ENCODE measurements at regions not wholly inside any gene's neighbourhood (a gene's known extent, or its start where the extent isn't known, plus 50 kb on each side); places are given as distances from the start of the nearest gene placed in this dataset.

DNA sequence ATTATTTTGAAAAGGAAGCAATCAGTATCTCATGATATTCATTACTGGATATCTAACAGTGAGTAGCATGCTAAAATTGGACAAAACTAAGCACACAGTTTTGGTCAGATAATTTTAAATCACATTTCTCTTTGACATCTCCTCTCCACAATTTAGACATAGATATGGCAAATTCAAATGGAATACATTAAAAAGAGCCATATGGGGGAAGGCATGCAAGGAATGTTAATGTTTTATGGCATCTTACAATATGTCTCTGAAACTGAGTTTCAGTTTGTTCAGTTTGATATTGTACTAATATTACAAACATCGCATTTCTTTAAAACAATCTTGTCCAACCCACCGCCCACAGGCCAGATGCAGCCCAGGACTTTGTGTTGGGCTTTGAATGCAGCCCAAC lies 151.0 kb downstream of the HTR1A start:
- no peak for FAIRE-seq
- WGBS (ENCODE audit: insufficient coverage, insufficient replicate concordance, low lambda C conversion rate, missing lambda C conversion rate) = 61% methylated on average over 2 of the region's 2 CpGs
- TF ChIP-seq TAF1 (IDR thresholded peaks at IDR 0.05; ENCODE audit: borderline replicate concordance, low read depth, low read length) (no peak), DPF2 (IDR thresholded peaks at IDR 0.05) (no peak), E2F4 (IDR thresholded peaks at IDR 0.05; ENCODE audit: low read depth, low read length) (no peak), MEF2A (IDR thresholded peaks at IDR 0.05; ENCODE audit: insufficient read depth, low read depth, low read length) (no peak), HSF1 (IDR thresholded peaks at IDR 0.05; ENCODE audit: low read depth, low read length) (no peak), SIX5 (IDR thresholded peaks at IDR 0.05; ENCODE audit: low read depth, low read length, severe bottlenecking) (no peak), SMC3 (IDR thresholded peaks at IDR 0.05; ENCODE audit: borderline replicate concordance, low read length) (no peak), SRF (IDR thresholded peaks at IDR 0.05; ENCODE audit: low read depth in 2 of 2, low read length in 2 of 2) (no peak), GATAD2B (conservative IDR thresholded peaks at IDR 0.05; ENCODE audit: low read depth) (no peak), ZNF274 (IDR thresholded peaks at IDR 0.05; ENCODE audit: insufficient read depth, insufficient read length) (no peak), RELB (IDR thresholded peaks at IDR 0.05; ENCODE audit: low read depth) (no peak), FOXM1 (IDR thresholded peaks at IDR 0.05; ENCODE audit: low read depth, low read length) (no peak), MTA2 (IDR thresholded peaks at IDR 0.05; ENCODE audit: low read depth) (no peak), FOXK2 (IDR thresholded peaks at IDR 0.05) (no peak)
- TF ChIP-seq, protein P1, sequence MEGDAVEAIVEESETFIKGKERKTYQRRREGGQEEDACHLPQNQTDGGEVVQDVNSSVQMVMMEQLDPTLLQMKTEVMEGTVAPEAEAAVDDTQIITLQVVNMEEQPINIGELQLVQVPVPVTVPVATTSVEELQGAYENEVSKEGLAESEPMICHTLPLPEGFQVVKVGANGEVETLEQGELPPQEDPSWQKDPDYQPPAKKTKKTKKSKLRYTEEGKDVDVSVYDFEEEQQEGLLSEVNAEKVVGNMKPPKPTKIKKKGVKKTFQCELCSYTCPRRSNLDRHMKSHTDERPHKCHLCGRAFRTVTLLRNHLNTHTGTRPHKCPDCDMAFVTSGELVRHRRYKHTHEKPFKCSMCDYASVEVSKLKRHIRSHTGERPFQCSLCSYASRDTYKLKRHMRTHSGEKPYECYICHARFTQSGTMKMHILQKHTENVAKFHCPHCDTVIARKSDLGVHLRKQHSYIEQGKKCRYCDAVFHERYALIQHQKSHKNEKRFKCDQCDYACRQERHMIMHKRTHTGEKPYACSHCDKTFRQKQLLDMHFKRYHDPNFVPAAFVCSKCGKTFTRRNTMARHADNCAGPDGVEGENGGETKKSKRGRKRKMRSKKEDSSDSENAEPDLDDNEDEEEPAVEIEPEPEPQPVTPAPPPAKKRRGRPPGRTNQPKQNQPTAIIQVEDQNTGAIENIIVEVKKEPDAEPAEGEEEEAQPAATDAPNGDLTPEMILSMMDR (IDR thresholded peaks at IDR 0.05 in 2 of 3, conservative IDR thresholded peaks at IDR 0.05 in 1 of 3; ENCODE audit: control insufficient read depth in 2 of 3, extremely low read depth in 1 of 3, insufficient read depth in 1 of 3, low read depth in 3 of 3, low read length in 3 of 3) = no peak

More for the DNA sequence above, 151.0 kb downstream of the HTR1A start:
- Histone ChIP-seq H3K4me1 (ENCODE audit: control insufficient read depth, insufficient read depth, low read length) (no peaks in the 10 kb centered on the region), H3K9me3 (replicated peaks; ENCODE audit: control insufficient read depth, insufficient read depth, low read length) (no peaks in the 10 kb centered on the region), H4K20me1 (ENCODE audit: control insufficient read depth, insufficient read depth) (no peaks in the 10 kb centered on the region), H3K9ac (ENCODE audit: control insufficient read depth, insufficient read depth, low read length) (no peak overlapping the region), H3K36me3 (ENCODE audit: control insufficient read depth in 2 of 2, insufficient read depth in 2 of 2, low read length in 1 of 2) (no peaks in the 10 kb centered on the region), H2AFZ (ENCODE audit: control insufficient read depth, low read depth, low read length) (no peak overlapping the region), H3K27me3 (replicated peaks in 1 of 2; ENCODE audit: control insufficient read depth in 2 of 2, insufficient read depth in 2 of 2, low read length in 1 of 2) (no peaks in the 10 kb centered on the region), H3K4me3 (no peak overlapping the region), H3K79me2 (ENCODE audit: control insufficient read depth, insufficient read depth, low read length) (no peaks in the 10 kb centered on the region), H3K4me2 (ENCODE audit: control insufficient read depth, insufficient read depth) (no peak overlapping the region), H3K27ac (ENCODE audit: control insufficient read depth, insufficient read depth) (no peak overlapping the region)
- intact Hi-C loops (cut with micrococcal nuclease; ENCODE audit: unreplicated experiment) = no loop called here
- ChIA-PET SMC1A (ENCODE audit: uncharacterized antibody, unreplicated experiment) (no interaction called here), RAD21 (ENCODE audit: unreplicated experiment) (no interaction called here), POLR2A (no interaction called here), CTCF (no interaction called here)
- BruUV-seq (replicated peaks) = no TSS peak
- DNase-seq (ENCODE audit: low read depth, low spot score) (no peak), ATAC-seq (no peak)
- in situ Hi-C loops (cut with MboI) = no loop called here

All from GM12878 (cell line).